Progenitor cell of endocrine pancreas (in vitro differentiated cells): ENCODE measurements at regions not wholly inside any gene's neighbourhood (a gene's known extent, or its start where the extent isn't known, plus 50 kb on each side); places are given as distances from the start of the nearest gene placed in this dataset.

Experiments used
- DNase-seq: peaks from one replicate; pipeline ENCODE4 v3.0.0; 2021; ENCODE audit warnings: low spot score; ENCODE audit not compliant: unreplicated experiment
- H3K27ac Mint-ChIP-seq: 2 replicates; pipeline ENCODE4 v1.8.0; 2021; ENCODE audit warnings: mild to moderate bottlenecking, moderate library complexity, mixed read lengths
- H3K27me3 Mint-ChIP-seq: 2 replicates; pipeline ENCODE4 v1.8.0; 2021; ENCODE audit warnings: mixed read lengths
- H3K36me3 Mint-ChIP-seq: 2 replicates; pipeline ENCODE4 v1.8.0; 2022; ENCODE audit warnings: mixed read lengths; ENCODE audit not compliant: insufficient read depth
- H3K4me1 Mint-ChIP-seq: 2 replicates; pipeline ENCODE4 v1.8.0; 2021; ENCODE audit warnings: low read depth, mixed read lengths
- H3K4me3 Mint-ChIP-seq: 2 replicates; pipeline ENCODE4 v1.8.0; 2021; ENCODE audit warnings: low read depth, mild to moderate bottlenecking, moderate library complexity, mixed read lengths
- H3K9me3 Mint-ChIP-seq: 2 replicates; pipeline ENCODE4 v1.8.0; 2021; ENCODE audit warnings: low read depth, mixed read lengths
- TF ChIP-seq, protein P1 (sequence below): fragments of 200-600 bp; sonication (generic); IDR thresholded peaks from one replicate; pipeline ENCODE4 v1.5.0; 2021; ENCODE audit warnings: antibody characterized with exemption, mild to moderate bottlenecking; ENCODE audit not compliant: unreplicated experiment

GRCh38 chr11:127859941-127860354, 727.4 kb downstream of the ETS1 start:
- DNase-seq = no peak
- Mint-ChIP-seq H3K27me3 (no peaks in the 10 kb centered on the region), H3K9me3 (peaks cover 3% of the 10 kb centered on the region), H3K4me3 (no peak overlapping the region), H3K4me1 (peaks cover 6% of the 10 kb centered on the region), H3K27ac (no peak overlapping the region), H3K36me3 (no peaks in the 10 kb centered on the region)
- TF ChIP-seq, protein P1, sequence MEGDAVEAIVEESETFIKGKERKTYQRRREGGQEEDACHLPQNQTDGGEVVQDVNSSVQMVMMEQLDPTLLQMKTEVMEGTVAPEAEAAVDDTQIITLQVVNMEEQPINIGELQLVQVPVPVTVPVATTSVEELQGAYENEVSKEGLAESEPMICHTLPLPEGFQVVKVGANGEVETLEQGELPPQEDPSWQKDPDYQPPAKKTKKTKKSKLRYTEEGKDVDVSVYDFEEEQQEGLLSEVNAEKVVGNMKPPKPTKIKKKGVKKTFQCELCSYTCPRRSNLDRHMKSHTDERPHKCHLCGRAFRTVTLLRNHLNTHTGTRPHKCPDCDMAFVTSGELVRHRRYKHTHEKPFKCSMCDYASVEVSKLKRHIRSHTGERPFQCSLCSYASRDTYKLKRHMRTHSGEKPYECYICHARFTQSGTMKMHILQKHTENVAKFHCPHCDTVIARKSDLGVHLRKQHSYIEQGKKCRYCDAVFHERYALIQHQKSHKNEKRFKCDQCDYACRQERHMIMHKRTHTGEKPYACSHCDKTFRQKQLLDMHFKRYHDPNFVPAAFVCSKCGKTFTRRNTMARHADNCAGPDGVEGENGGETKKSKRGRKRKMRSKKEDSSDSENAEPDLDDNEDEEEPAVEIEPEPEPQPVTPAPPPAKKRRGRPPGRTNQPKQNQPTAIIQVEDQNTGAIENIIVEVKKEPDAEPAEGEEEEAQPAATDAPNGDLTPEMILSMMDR = no peak

DNA sequence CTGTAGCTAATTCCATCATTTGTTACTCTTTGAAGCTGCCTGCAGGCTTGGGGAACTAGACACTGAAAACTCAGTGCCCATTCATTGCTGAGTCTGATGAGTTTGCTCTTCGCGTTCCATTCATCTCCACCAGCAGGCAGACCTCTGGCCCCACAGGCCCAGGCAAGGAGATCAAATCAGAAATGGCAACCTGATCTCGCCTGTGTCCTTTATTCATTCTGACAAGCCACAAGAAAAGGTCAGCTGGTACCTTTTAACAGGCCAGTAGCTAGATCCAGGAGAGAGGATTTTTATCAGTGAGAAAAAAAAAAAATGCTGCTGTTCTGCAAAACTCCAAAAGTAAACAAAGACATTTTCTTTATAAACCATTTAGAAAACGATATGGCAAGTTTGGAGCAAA, 742.5 kb downstream of the ETS1 start:
- H3K27me3 Mint-ChIP-seq = no peaks in the 10 kb centered on the region
- no peak overlapping the region for H3K27ac Mint-ChIP-seq
- TF ChIP-seq, protein P1 = no peak
- no peak overlapping the region for H3K4me3 Mint-ChIP-seq
- H3K36me3 Mint-ChIP-seq = no peaks in the 10 kb centered on the region
- H3K9me3 Mint-ChIP-seq = no peaks in the 10 kb centered on the region
- DNase-seq = no peak
- H3K4me1 Mint-ChIP-seq = peaks cover 12% of the 10 kb centered on the region

DNA sequence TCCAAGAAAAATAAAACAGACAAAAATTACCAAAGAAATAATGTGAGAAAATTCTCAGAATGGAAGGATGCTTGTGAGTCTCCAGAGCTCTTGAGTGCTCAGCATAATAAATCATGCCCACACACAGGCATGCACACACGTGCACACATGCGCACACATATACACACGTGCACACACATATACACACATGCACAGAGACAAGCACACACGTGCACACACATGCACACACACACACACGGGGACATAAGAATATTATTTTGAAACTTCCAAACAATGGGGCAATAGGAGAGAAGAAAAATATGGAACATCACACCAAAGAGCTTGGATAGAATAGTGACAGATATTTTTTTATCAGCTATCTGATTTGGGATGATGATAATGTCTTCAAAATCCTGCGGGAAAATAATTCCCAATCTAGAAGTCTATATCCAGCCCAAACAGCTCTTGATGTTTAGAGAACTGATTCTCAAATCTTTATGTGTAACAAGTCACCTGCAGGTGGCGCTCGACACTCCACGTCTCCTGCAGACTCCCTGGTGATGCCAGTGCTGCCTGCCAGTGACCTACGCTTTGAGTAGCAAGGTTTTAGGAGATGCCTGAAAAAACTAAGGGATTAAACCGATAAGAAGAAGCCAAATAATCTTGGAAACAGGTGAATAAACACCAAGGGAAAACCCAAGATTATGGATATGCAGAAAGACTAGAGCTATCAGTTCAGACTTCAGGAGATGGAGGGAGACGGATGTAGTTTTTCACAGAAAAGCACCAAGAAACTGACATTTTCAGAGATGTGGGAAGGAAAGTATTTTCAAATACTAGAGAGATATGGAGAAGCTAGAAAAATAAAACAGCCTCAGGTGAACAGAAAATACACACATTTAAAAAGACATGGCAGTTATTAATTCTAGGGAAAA, 743.6 kb downstream of the ETS1 start:
- Mint-ChIP-seq H3K9me3 (no peaks in the 10 kb centered on the region), H3K36me3 (no peaks in the 10 kb centered on the region)
- TF ChIP-seq, protein P1 = peak; percentile 87

DNA sequence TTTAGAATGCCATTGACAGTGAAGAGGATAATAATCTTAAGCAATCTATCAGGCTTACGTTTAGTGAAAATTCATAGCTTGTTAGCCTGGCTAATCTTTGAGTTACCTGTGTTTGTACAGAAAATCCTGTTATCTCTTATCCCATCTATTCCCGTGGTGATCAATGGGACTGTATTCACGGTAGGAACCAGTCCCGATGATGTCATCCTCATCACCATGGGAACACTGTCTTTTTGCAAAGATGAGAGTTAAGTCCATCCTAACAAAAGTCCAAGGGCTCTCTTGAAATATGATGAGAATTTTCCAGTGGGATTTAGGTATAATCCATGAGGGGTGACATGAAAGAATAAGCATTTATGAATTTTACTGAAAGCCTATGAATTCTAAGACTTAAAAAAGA, 762.2 kb downstream of the ETS1 start:
- Mint-ChIP-seq H3K4me1 (peaks cover 4% of the 10 kb centered on the region), H3K27me3 (no peaks in the 10 kb centered on the region), H3K9me3 (peaks cover 3% of the 10 kb centered on the region), H3K27ac (no peak overlapping the region), H3K4me3 (no peak overlapping the region), H3K36me3 (no peaks in the 10 kb centered on the region)
- no peak for DNase-seq
- TF ChIP-seq, protein P1 = no peak

More for the DNA sequence above, 743.6 kb downstream of the ETS1 start:
- Mint-ChIP-seq H3K27ac (no peak overlapping the region), H3K27me3 (no peaks in the 10 kb centered on the region), H3K4me1 (peaks cover 12% of the 10 kb centered on the region), H3K4me3 (no peak overlapping the region)
- DNase-seq = peak; percentile 67

GRCh38 chr11:127818625-127819024, 768.7 kb downstream of the ETS1 start:
- no peak overlapping the region for H3K4me3 Mint-ChIP-seq
- no peaks in the 10 kb centered on the region for H3K27me3 Mint-ChIP-seq
- H3K9me3 Mint-ChIP-seq = no peaks in the 10 kb centered on the region
- TF ChIP-seq, protein P1 = no peak
- no peaks in the 10 kb centered on the region for H3K36me3 Mint-ChIP-seq
- DNase-seq = no peak
- no peak overlapping the region for H3K27ac Mint-ChIP-seq
- H3K4me1 Mint-ChIP-seq = peaks cover 5% of the 10 kb centered on the region
